Testis (tissue), 2 donors: ENCODE measurements at regions not wholly inside any gene's neighbourhood (a gene's known extent, or its start where the extent isn't known, plus 50 kb on each side); places are given as distances from the start of the nearest gene placed in this dataset.

ENCODE experiments used
- POLR2A ChIP-seq: fragments of 450-650 bp; IDR thresholded peaks from one replicate; pipeline ENCODE4 v1.6.1; 2017; ENCODE audit warnings: antibody characterized with exemption, mild to moderate bottlenecking, moderate library complexity
- TF ChIP-seq, protein P1 (sequence below), 3 experiments: fragments of 450-650 bp in 2 of 3; fragments of 200-600 bp in 1 of 3; sonication (generic) in 1 of 3; IDR thresholded peaks; one replicate each; pipeline ENCODE4 v1.5.1; 2016 to 2019; ENCODE audit warnings: antibody characterized with exemption in 3 of 3, mild to moderate bottlenecking in 2 of 3, moderate library complexity in 1 of 3

DNA sequence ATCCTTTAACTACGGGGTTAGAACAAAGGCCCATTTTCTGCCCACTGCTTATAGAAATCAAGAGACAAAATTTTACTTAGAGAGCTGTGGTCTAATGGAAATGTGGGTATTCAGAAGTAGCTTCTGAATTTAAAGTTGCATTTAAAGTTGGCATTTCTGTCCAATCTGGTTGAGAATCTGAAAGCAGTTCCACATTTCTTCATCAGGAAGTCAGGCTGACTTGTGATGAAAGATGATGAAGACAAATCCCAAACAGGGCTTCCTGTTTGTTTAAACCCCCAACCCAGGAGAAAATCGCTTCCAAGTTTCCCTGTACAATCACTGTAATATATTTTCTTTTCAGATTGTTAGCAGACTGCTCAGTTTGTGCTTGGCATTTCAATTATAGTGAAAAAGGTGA lies 345.3 kb downstream of the SPRY1 start:
- TF ChIP-seq, protein P1, sequence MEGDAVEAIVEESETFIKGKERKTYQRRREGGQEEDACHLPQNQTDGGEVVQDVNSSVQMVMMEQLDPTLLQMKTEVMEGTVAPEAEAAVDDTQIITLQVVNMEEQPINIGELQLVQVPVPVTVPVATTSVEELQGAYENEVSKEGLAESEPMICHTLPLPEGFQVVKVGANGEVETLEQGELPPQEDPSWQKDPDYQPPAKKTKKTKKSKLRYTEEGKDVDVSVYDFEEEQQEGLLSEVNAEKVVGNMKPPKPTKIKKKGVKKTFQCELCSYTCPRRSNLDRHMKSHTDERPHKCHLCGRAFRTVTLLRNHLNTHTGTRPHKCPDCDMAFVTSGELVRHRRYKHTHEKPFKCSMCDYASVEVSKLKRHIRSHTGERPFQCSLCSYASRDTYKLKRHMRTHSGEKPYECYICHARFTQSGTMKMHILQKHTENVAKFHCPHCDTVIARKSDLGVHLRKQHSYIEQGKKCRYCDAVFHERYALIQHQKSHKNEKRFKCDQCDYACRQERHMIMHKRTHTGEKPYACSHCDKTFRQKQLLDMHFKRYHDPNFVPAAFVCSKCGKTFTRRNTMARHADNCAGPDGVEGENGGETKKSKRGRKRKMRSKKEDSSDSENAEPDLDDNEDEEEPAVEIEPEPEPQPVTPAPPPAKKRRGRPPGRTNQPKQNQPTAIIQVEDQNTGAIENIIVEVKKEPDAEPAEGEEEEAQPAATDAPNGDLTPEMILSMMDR (IDR thresholded peaks at IDR 0.05) = no peak
- TF ChIP-seq POLR2A = no peak
